ENCODE measurements at regions not wholly inside any gene's neighbourhood (a gene's known extent, or its start where the extent isn't known, plus 50 kb on each side); places are given as distances from the start of the nearest gene placed in this dataset.

DNA sequence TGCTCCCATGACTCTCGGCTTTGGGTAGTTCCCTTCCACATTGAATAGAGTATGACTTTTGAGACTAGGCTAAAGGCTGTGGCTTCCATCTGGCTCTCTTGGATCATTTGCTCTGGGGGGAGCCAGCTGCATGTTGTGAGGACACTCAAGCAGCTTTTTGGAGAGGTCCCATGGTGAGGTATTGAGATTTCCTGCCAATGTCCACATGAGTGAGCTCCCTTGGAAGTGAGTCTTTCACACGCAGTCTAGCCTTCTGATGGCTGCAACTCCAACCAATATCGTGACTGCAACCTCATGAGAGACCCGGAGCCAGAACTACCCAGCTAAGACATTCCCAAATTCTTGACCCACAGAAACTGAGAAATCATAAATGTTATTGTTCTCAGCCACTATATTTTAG lies 127.7 kb upstream of the KAZN start:
- DNase-seq = no peak

- DNase-seq = no peak
Observed at GRCh38 chr1:14474856-14475255, 123.6 kb upstream of the KAZN start.

- no peak for DNase-seq
Observed at GRCh38 chr1:14476170-14476955, 122.1 kb upstream of the KAZN start.

- DNase-seq = no peak
Observed at GRCh38 chr1:14478120-14478519, 120.4 kb upstream of the KAZN start.

DNA sequence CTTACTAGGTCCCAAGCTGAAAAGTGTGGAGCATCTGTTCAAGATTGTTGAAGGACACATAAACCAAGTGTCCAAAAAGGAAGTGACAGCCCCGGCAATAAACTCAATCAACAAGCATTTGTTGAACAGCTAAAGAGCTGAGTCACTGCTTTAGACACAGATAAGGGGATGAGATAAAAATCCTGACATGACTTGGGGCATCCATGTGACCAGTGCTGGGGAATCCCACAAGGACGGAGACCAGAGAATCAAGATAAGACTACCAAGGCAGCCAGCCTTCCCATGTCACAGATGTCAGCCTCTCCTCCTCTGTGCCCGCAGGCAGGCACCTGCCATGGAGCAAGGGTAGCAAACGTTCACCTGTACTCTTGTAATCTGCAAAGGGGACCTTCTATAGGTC lies 118.6 kb upstream of the KAZN start:
- no peak for DNase-seq

DNA sequence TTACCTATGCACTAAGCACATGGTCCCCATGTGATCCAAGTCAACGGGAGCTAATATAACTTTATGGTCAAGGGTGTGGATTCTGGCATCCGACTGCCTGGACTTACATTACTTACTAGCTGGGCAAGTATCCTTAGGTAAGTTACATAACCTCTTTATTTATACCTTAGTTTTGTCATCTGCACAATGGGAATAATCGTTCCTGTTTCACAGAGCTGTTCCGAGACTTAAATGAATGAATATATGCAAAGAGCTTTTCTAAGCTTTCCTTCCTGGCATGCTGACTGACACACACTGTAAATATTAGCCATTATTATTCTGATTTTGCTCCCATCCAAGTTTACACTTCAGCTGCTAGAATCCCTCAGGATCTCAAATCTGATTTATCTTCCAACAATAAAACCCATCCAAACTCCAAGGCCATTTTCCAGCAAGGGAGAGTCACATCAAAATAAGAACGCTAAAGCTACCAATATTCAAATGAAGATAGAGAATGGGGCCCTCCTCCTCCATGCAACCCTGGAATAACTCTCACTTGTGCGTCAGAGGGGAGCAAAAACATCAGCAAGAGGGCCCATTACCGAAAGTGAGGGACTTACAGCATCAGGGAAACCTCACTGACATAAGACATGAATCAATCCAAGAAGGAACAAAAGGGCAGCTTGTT lies 115.6 kb upstream of the KAZN start:
- DNase-seq = no peak

DNA sequence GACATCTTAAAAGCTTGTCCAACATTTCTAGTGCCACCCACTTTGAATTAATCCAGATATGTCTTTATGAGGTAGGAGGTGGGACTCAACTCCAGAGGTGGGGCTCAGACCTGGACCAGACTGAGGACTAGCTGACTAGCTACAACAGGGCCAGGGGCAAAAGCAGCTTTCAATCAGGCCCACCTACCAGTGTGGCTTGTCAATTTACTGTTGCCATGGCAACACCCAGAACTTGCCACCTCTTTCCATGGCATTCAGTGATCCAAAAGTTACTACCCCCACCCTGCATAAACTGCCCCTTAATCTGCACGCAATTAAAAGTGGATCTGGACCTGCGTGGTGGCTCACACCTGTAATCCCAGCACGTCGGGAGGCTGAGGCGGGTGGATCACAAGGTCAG lies 113.2 kb upstream of the KAZN start:
- DNase-seq = no peak

DNA sequence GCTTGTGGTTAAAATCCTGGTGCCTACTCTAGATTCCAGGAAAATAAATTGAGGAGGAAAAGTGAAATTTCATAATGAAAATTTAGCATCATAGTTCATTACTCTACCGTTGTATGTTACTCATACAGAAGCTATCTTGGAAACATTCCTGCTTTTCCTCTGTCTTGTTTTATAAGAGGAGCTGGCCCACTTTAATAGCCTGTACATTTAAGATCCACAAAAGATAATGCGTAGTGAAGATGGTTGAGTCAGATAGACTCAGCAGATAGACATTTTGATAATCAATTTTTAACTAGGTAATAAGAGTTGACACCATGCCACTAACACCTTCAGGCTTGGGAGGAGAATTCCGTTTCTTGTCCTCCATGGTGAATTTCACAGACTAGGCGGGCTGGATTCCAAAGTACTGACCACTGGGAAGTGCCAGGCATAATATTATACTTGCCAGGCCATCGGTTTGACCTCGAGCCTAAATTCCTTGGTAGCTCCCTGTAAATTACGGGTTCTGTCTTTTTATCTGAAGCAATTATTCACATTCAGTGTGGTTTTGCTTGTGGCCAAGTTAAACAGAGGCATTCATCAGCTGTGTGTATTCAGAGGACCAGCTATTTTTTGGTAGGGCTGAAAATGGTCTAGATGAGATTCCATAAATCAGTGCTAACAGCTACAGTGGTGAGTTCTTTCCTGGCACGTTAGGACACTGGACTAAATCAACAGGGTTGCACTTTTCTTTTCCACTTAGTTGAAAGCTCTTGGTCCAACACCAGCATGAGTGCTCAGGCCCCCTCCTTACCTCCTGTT lies 111.9 kb upstream of the KAZN start:
- no peak for DNase-seq

GRCh38 chr1:14487671-14488070 lies 110.8 kb upstream of the KAZN start:
- DNase-seq = no peak

GRCh38 chr1:14494911-14495310 lies 103.6 kb upstream of the KAZN start:
- no peak for DNase-seq

DNA sequence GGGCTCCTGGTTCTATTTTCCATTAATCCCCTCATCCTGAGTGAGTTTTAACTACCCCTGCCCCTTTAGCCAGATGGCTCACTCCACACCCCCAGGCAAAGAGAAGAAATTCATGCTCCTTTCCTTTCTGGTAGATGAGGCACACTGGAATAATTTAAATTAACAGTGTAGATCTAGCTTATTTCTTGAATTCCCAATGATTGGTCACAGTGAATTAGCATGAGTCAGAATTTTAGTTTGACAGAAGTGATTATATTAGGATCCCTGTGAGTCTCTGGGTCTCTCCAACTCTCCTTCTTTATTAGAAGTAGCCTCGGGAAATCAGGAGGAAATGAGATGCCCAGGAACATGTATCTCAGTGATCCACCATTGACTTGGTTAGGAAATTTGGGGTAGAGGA lies 103.1 kb upstream of the KAZN start:
- DNase-seq = no peak

- no peak for DNase-seq
Observed at GRCh38 chr1:14495996-14496395, 102.5 kb upstream of the KAZN start.

DNA sequence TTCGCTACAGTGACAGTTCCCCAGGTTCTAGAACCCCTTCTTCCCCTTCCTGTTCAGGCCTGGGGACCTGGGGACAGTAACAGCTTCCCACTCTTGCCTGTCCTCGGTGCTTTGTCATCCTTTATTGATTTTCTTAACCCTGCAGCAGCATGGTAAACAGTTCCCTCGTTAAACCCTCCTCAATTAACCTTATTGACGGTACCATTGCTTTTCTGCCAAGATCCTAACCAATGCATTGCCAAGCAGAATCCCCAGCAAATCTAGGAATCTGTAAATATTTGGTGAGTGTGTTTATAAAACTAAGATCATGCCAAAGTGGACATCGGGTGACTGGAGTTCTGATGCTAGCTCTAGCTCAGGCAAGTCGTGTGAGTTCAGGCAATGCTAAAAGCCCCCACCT lies 99.6 kb upstream of the KAZN start:
- DNase-seq = no peak

- DNase-seq = no peak
Observed at GRCh38 chr1:14499312-14500040, 99.0 kb upstream of the KAZN start.

- no peak for DNase-seq
Observed at GRCh38 chr1:14500041-14500440, 98.4 kb upstream of the KAZN start.

- no peak for DNase-seq
Observed at GRCh38 chr1:14500912-14501311, 97.6 kb upstream of the KAZN start.

GRCh38 chr1:14504517-14504916 lies 94.0 kb upstream of the KAZN start:
- DNase-seq = no peak

DNA sequence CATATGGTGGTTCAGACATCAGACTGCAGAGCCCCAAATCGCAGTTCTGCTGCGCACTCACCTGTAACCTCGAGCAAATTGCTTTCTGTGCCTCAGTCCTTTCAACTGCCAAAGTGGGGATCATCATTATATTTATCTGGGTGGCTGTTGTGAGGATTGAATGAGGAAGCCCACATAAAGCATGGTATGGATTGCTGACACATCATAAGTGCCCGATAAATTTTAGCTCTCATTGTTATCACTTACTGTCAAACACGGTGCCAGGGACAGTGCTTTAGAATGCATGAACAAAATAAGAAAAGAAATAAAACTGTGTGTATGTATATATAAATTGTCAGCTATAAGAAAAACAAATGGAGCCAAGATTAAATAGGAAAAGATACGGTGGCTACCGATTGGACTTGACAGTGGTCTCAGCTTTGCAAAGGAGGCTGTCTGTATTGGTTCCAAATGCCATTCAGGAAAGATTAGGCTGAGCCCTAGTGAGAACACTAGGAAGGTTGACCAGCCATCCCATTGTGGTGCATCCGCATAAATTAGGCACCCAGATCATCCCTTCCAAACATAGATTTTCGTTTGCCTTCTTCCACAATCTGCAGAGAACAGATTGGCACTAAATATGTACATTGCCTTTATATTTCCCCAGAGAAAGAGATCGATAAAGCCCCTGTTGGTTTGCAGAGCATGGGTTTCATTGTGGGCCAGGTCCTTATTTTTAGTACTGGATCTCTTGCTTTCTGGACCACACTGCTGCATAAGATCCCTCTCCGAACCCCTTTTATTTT lies 91.8 kb upstream of the KAZN start:
- DNase-seq = no peak

GRCh38 chr1:14507262-14507661 lies 91.2 kb upstream of the KAZN start:
- no peak for DNase-seq

DNA sequence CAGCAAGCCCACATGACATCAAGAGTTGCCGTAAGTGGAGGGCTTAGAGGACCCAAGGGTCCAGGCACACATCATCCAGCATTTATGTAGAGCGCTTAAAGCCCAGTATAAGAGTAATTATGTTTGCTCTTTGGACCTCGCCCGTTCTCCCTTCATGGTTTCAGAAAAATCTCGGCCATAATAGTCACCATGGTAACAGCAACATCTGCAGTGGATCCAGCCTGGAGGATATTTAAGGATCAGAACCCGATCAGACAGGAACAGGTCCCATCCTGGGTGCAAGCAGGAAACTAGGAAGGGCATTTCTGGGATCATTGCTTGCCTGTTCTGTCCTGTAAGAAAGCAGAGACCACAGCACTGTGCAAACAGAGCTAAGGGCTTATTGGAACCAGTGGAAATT lies 89.9 kb upstream of the KAZN start:
- DNase-seq = no peak

- no peak for DNase-seq
Observed at GRCh38 chr1:14511166-14511680, 87.3 kb upstream of the KAZN start.

Measured in activated naive CD4-positive, alpha-beta T cell (primary cell).